Spinal cord (tissue), 9 donors: ENCODE measurements at regions not wholly inside any gene's neighbourhood (a gene's known extent, or its start where the extent isn't known, plus 50 kb on each side); places are given as distances from the start of the nearest gene placed in this dataset.
A peak's percentile ranks its signal among the peaks of the same experiment; 100 is the strongest.
"Not testable (repeated sequence)": the region's sequence is repeated elsewhere in the genome, so short reads cannot be mapped to it uniquely, and the experiment has no call there.

ENCODE experiments used
- DNase-seq, 6 donors: peaks; one replicate each; pipeline versions ENCODE4 v3.0.0 to v3.0.0-alpha.2; 2013 to 2015; ENCODE audit warnings: low spot score in 6 of 6, low read depth in 4 of 6
- H3K27ac ChIP-seq: one replicate; pipeline ENCODE4 v1.5.1; 2013; ENCODE audit warnings: low read depth, low read length, control low read depth
- H3K27me3 ChIP-seq: one replicate; pipeline ENCODE4 v1.6.1; 2013; ENCODE audit warnings: low read length; ENCODE audit not compliant: control insufficient read depth, insufficient read depth
- H3K36me3 ChIP-seq: one replicate; pipeline ENCODE4 v1.6.1; 2013; ENCODE audit warnings: low read length; ENCODE audit not compliant: control insufficient read depth, insufficient read depth
- H3K4me1 ChIP-seq: one replicate; pipeline ENCODE4 v1.6.1; 2013; ENCODE audit warnings: low read length; ENCODE audit not compliant: control insufficient read depth, insufficient read depth
- H3K4me3 ChIP-seq: one replicate; pipeline ENCODE4 v1.5.1; 2013; ENCODE audit warnings: low read depth, low read length, control low read depth
- H3K9me3 ChIP-seq: one replicate; pipeline ENCODE4 v1.6.1; 2013; ENCODE audit warnings: low read length; ENCODE audit not compliant: control insufficient read depth, insufficient read depth
- WGBS: methylation state at CpG from one replicate; pipeline ENCODE4 v1.1.5; 2013; ENCODE audit warnings: missing lambda C conversion rate; ENCODE audit not compliant: insufficient coverage; 5-methylcytosine and 5-hydroxymethylcytosine counted together
- donor health status: healthy.

GRCh38 chr4:11081006-11081405 lies 347.7 kb downstream of the HS3ST1 start:
- H3K27ac ChIP-seq = no peak overlapping the region
- no peaks in the 10 kb centered on the region for H3K9me3 ChIP-seq
- no peak for DNase-seq
- H3K36me3 ChIP-seq = no peaks in the 10 kb centered on the region
- H3K4me3 ChIP-seq = no peak overlapping the region
- no peaks in the 10 kb centered on the region for H3K4me1 ChIP-seq
- no peaks in the 10 kb centered on the region for H3K27me3 ChIP-seq

GRCh38 chr4:11079171-11079570 lies 349.5 kb downstream of the HS3ST1 start:
- no peak for DNase-seq
- Histone ChIP-seq H3K36me3 (no peaks in the 10 kb centered on the region), H3K27me3 (no peaks in the 10 kb centered on the region), H3K4me1 (no peaks in the 10 kb centered on the region), H3K27ac (no peak overlapping the region), H3K9me3 (no peaks in the 10 kb centered on the region), H3K4me3 (no peak overlapping the region)
- WGBS = no CpG with 5 or more reads among the region's 1 CpG

- H3K9me3 ChIP-seq = no peaks in the 10 kb centered on the region
- DNase-seq = no peak
- H3K4me3 ChIP-seq = no peak overlapping the region
- WGBS = 50% methylated on average over 2 of the region's 4 CpGs
- H3K27me3 ChIP-seq = no peaks in the 10 kb centered on the region
- no peaks in the 10 kb centered on the region for H3K36me3 ChIP-seq
- H3K27ac ChIP-seq = no peak overlapping the region
- no peaks in the 10 kb centered on the region for H3K4me1 ChIP-seq
These were observed 354.0 kb downstream of the HS3ST1 start for GRCh38 chr4:11074581-11075241.

GRCh38 chr4:11073621-11074051 lies 355.1 kb downstream of the HS3ST1 start:
- Histone ChIP-seq H3K27me3 (no peaks in the 10 kb centered on the region), H3K36me3 (no peaks in the 10 kb centered on the region), H3K4me3 (no peak overlapping the region), H3K9me3 (no peaks in the 10 kb centered on the region), H3K4me1 (no peaks in the 10 kb centered on the region), H3K27ac (no peak overlapping the region)
- peak in 3 of 6 donors; percentile 13 to 84 (median 14) for DNase-seq
- 73% methylated on average over 6 of the region's 6 CpGs for WGBS

GRCh38 chr4:11072999-11073398 lies 355.7 kb downstream of the HS3ST1 start:
- no peaks in the 10 kb centered on the region for H3K36me3 ChIP-seq
- no peak overlapping the region for H3K4me3 ChIP-seq
- H3K9me3 ChIP-seq = no peaks in the 10 kb centered on the region
- no peaks in the 10 kb centered on the region for H3K4me1 ChIP-seq
- H3K27me3 ChIP-seq = no peaks in the 10 kb centered on the region
- no peak overlapping the region for H3K27ac ChIP-seq
- 70% methylated on average over 2 of the region's 8 CpGs for WGBS
- peak in 1 of 6 donors; percentile 56 for DNase-seq

- DNase-seq = peak in 1 of 6 donors; percentile 63
- Histone ChIP-seq H3K36me3 (no peaks in the 10 kb centered on the region), H3K4me1 (no peaks in the 10 kb centered on the region), H3K9me3 (no peaks in the 10 kb centered on the region), H3K27me3 (no peaks in the 10 kb centered on the region), H3K4me3 (no peak overlapping the region), H3K27ac (no peak overlapping the region)
- WGBS = no CpG with 5 or more reads among the region's 5 CpGs
These were observed 356.2 kb downstream of the HS3ST1 start for GRCh38 chr4:11072463-11072862.

- Histone ChIP-seq H3K36me3 (no peaks in the 10 kb centered on the region), H3K4me1 (no peaks in the 10 kb centered on the region), H3K4me3 (no peak overlapping the region), H3K9me3 (no peaks in the 10 kb centered on the region), H3K27ac (no peak overlapping the region), H3K27me3 (no peaks in the 10 kb centered on the region)
- 68% methylated on average over 3 of the region's 4 CpGs for WGBS
- no peak for DNase-seq
These were observed 357.9 kb downstream of the HS3ST1 start for GRCh38 chr4:11070813-11071212.

GRCh38 chr4:11069581-11070211 lies 359.0 kb downstream of the HS3ST1 start:
- no peaks in the 10 kb centered on the region for H3K36me3 ChIP-seq
- no peaks in the 10 kb centered on the region for H3K27me3 ChIP-seq
- H3K4me3 ChIP-seq = no peak overlapping the region
- no peaks in the 10 kb centered on the region for H3K4me1 ChIP-seq
- H3K27ac ChIP-seq = no peak overlapping the region
- 75% methylated on average over 1 of the region's 2 CpGs for WGBS
- no peak for DNase-seq
- no peaks in the 10 kb centered on the region for H3K9me3 ChIP-seq

GRCh38 chr4:11069083-11069482 lies 359.6 kb downstream of the HS3ST1 start:
- no CpG with 5 or more reads among the region's 3 CpGs for WGBS
- no peaks in the 10 kb centered on the region for H3K27me3 ChIP-seq
- H3K4me3 ChIP-seq = no peak overlapping the region
- no peaks in the 10 kb centered on the region for H3K9me3 ChIP-seq
- H3K4me1 ChIP-seq = no peaks in the 10 kb centered on the region
- no peak overlapping the region for H3K27ac ChIP-seq
- no peaks in the 10 kb centered on the region for H3K36me3 ChIP-seq
- DNase-seq = peak in 1 of 6 donors; percentile 14

- not testable (repeated sequence) for DNase-seq, H3K9me3 ChIP-seq, H3K27ac ChIP-seq, H3K4me3 ChIP-seq, H3K4me1 ChIP-seq, H3K36me3 ChIP-seq, H3K27me3 ChIP-seq
- 92% methylated on average over 20 of the region's 22 CpGs for WGBS
These were observed 362.1 kb downstream of the HS3ST1 start for GRCh38 chr4:11066584-11066983.
